HG02588 (cell line): ENCODE measurements at regions not wholly inside any gene's neighbourhood (a gene's known extent, or its start where the extent isn't known, plus 50 kb on each side); places are given as distances from the start of the nearest gene placed in this dataset.

Source experiments
- ATAC-seq: cut with Tn5 transposase; IDR thresholded peaks from one replicate; pipeline ENCODE4 v1.9.1; 2021; ENCODE audit warnings: mild to moderate bottlenecking, moderate library complexity; ENCODE audit not compliant: unreplicated experiment

DNA sequence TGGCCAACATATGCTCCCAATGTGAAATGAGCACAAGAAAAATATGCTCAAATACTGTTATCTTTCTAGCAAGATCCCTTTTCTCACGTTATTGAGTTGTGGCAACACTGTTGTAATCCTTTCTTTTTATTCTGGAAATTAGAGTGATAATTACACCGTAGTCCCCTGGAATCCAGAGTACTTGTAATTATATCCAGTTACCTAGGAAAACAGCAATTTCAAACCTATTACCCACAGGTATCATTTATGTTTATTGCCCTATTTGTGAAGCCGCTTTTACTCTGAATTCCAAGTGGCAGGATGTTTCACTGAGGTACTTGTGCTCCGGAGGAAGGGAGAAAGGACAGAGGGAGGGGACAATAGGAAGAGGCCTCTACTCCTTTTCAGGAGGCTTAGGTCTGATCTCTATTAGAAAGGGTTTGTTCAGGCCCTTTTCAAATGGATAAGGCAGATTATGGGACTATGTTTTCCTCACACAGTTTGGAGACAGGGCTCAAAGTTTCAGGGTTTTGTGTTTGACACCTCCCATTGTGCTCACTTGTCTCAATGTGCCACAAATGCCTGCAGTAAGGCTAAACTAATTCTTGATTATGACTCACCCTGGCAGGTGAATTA is 646.6 kb downstream of the TUSC7 start:
- ATAC-seq = no peak

DNA sequence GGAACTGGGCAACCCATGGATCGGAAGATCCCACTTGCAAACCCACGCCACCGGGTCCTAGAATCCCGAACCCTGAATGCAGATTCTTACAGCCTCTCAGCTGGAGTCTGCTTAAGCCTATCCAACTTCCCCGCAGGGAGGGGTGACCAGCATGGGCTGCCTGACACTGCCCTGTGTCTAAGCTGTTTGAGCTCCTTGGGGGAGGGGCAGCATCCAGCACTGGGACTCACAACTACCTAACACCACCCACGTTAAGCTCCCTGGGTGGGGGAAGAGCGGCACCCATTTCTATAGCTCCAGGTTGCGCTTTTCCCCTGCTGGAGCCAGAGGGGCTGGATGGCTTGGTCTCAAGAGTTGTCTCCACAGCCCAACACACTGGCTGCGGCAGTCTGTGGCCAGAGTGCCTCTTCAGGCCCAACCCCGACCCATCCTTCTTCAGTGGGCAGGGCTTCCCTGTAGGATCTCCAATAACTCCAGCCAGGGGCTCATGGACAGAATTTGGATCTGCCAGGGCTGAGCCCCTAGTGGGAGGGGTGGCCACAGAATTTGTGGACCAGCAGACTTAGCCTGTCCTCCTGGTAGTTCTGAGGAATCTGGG is 649.2 kb downstream of the TUSC7 start:
- ATAC-seq = no peak

DNA sequence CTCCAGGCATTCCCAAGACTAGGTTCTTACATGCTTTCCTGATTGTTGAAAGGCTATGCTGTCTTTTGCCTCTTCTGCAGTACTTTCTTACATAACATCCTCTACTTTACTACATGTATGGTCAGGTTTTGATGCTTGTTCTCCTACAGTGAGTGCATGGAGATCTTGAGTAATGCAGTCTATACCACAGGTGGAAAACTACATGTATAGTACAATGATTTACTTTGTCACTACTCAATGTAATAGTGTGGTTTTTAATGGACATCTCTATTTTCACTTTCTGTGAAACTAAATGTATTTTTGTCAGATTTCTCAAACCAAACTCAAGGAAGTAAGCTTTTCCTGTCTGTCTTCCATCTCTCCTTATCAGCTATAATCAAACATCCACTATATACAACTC is 657.0 kb downstream of the TUSC7 start:
- ATAC-seq = no peak

DNA sequence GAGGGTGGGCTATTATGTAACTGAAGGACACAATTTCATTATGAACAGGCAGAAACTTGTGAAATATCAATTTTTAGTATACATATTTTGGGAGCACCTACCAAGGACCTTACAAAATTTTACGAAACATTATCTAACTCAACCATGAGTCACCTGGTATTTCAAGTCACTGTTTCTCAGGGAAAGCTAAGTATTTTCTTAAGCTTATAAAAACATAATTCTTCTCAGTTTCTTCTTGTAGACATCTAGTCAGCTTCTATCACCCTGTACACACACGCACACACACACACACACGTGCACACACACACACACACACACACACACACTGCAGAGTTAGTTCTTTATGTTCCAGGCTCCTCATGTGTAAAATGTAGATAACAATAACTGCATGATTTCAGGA is 658.3 kb downstream of the TUSC7 start:
- ATAC-seq = no peak

DNA sequence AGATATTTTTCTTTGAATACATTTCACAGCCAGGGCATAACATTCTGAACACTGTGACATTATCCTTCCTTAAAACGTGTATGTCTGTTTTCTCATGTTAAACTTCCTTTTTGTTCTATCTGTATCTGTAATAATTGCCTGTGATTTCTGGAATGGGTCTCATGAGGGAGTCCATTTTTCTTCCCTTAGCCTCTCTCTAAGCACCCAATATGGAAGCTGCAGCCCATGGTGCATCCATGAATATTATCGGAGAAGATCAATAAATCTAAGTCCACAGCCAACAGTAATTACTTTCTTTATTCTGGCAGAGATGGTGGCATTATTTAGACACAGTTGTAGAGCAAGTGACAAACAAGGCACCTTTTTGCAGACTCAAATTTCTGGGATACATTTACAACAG is 671.1 kb downstream of the TUSC7 start:
- ATAC-seq = no peak

DNA sequence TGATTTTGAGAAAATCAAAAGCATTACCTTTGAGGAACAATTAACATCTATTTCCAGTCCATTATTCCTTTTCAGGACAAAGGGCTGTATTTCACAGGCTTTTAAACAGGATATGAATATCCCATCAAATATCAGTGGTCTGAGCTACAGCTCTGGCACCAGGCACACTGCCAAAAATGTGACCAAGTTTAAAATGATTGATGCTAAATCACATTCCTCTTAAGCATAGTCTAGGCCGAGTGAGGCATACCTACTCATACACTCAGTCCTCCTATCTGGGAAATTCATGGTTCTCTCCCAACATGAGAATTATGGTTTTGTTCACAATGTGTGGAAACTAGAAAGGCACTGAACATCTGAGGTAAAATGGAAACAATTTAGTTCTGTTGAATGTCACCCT is 683.5 kb downstream of the TUSC7 start:
- ATAC-seq = no peak

DNA sequence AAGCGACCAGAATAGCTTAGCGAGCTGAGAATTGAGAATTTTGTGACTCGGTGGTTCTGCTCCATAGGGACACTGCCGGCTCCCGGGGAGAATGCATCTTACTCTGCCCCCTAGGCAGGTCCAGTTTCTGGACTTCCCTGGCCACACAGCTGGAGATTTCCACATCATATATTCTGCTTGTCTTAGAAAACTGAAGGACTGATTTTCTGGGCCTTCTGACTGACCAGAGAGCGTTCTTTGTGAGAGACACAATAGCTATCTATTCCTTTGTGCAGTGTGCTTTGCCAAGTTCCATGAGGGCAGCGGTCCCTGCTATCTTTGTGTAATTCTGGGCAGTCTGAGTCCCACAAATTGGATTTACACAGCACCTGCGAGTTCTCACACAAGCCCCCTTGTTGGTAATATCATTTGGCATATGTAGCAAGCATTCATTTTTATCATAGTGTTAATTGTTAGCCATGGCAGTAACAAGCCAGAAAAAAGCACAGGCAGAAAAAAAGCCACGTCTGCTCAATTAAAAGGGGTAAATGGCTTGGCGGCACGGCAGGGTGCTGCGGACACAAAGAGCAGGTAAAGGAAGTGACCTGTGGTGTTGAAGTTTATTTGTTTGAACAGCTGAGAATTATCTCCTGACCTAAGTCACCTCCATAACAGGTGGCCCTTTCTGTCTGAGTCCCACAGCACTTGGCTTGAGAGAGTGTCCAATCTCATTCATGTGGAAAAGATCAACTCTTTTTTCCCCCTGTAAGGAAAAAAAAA is 688.7 kb downstream of the TUSC7 start:
- no peak for ATAC-seq

DNA sequence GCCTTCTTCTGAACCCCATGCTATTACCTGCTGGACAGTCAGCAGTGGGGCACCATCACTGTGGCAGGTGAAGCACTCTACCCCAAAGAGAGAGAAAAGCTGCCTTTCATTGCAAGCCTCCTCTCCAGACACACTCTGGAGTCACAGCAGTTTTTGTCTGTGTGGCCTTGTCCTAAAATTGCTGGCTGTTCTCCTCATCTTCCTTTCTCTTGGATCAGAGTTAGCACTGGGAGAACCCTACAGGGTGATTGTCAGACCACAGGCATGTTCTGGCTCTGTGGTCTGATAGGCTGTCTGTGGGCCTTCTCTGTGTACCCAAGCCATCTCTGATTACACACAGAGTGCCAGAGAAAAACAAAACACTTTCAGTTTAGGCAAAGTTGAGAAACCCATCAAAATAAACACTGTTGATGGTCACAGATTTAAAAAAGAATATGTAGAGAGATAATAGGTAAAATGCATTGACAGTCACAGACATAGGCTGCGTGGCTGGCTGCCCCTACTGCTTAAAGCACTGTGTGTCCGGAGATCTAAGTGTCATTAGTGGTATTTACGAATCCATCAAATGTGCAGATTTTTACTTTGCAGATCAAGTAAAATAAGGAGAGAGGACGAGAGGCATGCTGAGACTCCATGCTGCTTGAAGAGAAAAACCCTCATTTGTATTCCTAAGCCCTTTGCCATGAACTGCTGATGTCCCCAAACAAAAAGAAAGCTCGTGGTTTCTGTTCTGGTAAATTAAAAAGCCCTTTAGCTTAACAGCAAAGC is 689.9 kb downstream of the TUSC7 start:
- ATAC-seq = no peak

DNA sequence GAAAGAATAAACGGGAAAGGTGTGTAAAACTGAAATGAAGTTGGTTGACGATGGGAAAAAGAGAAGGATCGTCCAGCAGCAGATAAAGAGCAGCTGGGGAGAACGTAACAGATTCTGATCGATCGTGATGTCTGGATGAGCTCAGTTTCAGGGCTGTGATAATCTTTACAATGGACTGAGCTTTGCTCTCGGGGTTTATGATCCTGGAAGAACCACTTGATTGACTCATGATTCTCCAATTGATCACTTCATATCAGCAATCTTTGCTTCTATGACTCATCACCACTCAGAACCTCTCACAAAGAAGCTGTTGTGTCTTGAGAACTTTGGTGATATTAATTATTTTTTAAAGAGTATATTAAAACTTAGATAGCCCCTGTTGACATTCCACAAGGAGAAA is 690.7 kb downstream of the TUSC7 start:
- ATAC-seq = no peak

DNA sequence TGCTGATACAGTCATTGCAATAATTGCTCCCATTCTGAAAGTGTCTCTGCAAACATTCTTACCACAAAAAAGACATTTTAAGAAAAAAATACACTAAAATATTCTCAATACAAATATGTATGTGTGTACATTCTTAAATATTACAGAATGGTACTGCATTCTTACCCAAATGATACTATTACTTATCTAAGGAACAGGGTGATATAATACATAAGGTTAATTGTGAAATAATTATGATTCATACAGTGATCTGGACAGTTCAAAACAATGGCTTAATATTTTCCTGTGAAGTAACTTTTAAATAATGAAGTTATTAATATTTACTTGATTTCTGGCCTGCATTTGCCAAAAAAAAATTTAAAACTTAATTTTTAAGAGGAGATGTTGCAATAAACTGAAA is 694.6 kb downstream of the TUSC7 start:
- ATAC-seq = no peak

DNA sequence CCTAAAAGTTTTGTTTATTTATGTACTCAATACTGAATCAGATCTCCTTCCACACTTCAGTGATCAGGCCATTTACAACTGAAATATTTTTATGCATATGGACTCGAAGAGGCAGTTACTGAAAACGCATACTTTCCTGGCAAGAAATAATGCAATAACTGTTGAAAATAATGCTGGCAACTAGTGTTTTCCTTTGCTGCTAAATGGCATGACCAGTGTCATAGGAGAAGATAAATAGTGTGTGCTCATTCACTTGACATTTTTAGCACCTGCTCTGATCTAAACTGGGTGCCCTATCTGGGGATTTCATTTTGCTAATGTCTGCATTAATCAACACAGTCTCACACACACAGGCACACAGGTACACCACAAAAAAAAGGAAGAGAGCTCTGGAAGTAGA is 695.2 kb downstream of the TUSC7 start:
- no peak for ATAC-seq

DNA sequence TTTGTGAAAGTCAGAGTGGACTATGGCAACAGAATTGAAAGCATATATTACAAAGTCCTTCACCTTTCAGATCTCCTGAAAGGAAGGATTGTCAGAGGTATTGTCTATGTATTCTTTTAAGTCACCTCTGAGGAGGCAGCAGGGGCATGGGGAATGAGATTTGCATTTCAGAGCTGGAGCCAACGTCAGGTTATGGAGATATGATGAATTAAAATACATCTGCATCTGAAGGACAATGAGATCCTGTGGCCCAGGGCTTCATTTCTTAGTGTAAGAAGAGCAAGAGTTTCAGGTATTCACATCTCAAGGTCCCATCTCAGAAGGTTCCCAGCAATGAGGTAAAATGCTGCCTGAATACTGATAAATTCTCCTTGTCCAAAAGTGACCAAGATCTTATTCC is 695.8 kb downstream of the TUSC7 start:
- ATAC-seq = no peak

DNA sequence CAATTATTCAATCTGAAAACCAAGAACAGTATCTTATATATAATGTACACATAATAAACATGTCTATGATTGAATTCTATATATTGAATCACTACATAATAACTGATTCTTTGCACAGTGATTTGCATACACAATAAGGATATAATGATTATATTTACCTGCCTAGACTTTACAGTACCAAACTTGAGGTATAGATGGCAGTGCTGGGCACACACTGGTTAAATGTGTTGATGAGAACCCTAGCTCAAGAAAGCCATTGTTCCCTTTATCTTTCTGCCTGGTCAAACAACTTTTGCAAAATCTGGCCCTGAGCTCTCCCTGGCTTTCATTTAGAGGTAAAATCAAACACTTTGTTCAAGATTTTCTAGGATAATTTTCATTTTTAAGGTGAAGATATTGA is 697.7 kb downstream of the TUSC7 start:
- ATAC-seq = peak; percentile 70

DNA sequence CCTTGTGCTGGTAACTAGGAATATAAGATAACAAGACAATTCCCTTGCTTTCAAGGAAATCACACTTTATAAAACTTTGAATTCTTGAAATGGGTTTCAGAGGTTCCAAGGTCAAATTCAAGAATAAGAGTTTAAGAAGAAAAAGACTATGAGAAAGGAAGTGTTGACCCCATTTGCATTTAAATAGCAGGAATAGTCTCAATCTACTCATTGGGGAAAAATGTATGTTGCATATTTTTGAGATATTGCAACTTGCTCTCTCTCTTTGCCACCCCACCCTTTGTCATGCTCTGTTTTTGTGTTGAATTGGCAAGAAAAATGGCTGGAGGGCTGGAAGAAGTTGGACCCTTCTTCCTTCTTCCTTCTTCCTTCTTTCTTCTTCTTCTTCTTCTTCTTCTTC is 699.2 kb downstream of the TUSC7 start:
- no peak for ATAC-seq

DNA sequence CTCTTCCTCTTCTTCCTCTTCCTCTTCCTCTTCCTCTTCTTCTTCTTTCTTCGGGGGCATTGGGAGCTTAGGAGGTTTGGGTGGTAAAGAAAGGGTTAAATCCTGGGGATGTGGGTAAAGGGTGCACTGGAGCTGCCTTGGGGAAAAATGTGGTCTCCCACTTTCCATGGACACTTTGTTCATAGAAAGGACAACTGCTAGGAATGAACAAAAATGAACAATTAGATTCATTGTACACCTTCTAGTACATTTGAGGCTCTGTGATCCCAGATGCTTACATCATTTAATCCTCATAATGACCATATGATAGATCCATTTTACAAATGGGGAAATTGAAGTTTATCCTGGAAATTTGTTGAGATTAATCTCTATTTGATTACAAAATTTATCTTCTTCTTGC is 699.7 kb downstream of the TUSC7 start:
- ATAC-seq = no peak

DNA sequence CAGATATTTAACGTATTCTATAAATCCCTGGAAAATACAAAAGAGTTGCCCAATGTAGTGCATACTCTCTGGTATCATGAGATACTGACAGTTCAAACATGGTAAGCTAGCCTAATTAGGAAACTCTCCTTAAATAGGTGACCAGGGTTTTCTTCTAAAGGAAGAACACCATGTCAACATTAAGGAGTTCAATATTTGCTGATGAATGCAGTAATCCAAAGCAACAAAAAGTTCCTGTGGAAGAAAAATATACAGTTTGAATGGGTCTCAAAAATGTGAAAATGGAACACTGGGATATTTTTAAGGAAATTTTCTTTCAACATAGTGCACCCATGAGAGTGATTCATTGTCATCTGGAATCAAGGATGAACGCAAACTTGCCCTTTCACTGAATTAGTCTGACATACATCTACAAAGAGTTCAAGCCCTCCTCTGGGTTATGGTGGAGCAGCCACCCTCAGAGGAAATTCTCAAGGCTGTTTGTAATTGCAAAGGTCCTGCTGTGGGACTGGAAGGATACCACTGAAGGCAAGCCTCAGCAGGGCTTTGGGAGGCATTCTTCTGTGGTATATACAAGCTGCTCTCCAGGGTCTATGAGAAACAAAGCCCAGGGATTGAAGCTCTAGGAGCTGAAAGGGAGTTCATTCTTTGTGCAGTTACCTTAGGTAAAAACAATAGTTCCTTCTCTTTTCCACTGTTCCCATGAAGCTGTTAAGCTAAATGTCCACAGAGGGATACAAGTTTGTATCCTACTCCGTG is 700.3 kb downstream of the TUSC7 start:
- no peak for ATAC-seq

DNA sequence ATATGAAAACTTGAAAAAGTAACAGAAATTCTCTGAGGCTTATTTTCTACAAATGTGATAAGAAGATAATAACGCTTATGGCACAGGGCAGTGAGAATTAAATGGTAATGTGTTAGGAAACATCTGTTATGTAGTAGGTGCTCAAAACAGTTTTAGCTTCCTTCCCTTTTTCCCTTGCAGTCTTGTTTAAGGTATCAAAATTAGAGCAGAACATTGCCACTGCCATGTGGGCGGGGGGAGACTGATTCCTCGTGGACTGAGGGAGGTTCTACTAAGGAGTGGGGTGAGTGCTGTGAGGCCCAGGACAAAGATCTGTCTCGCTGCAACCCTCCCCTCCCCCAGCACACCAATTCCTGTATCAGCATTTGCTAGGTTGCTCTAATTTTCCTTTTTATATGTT is 702.4 kb downstream of the TUSC7 start:
- ATAC-seq = no peak

DNA sequence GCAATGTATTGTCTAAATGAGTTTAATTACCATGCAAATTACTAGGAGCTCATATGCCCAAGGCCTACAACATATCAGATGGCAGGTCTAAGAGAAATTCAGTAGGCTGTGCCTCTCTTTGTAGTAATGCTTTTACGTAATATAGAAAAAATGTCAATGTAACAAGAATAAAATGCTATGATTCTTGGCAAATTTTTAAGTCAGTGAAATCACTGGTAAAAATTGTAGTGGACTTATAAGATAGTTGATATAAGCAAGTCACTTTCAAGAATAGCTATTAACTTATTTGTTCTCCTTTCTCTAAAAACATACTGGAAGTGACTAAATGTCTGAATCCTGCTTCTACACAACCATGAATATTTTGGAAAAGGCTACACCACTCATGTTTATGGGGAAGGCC is 707.8 kb downstream of the TUSC7 start:
- ATAC-seq = no peak

DNA sequence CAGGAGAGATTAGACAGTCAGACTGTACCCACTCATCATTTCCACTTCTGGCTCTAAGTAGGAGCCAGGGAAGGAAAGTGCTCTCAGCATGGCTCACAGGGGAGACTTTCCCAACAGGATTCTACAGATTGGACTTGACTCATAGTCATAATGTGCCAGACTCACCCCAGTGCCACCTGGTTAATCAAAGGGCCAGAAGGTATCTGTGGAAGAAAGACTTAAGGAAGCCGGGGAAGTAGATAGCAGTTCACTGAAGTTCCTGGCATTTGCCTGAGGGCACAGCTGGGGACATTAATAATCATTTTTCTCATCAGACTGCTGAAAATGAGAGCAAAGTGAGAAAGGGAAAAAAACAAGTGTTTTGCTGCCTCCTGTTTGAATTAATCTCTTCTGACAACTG is 717.5 kb downstream of the TUSC7 start:
- no peak for ATAC-seq

DNA sequence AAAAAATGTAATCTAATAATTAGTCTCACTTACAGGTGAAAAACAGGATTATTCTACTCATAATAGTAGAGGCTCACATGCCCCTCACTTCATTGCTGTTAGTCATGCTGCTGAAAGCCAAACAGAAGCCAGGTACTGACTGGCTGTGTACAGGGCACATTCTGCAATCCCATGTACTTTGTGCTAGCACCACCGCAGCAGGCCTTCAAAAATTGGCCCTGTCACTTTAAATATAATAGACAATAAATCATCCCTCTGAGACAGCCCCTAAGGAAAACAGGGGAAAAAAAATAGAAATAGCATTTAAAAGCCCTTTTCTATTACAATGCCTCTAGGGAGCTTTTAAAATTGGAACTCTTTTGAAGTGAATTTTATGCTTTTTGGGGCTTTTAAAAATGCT is 723.8 kb downstream of the TUSC7 start:
- ATAC-seq = no peak
